ENCODE measurements at regions not wholly inside any gene's neighbourhood (a gene's known extent, or its start where the extent isn't known, plus 50 kb on each side); places are given as distances from the start of the nearest gene placed in this dataset.
"Not testable (repeated sequence)": the region's sequence is repeated elsewhere in the genome, so short reads cannot be mapped to it uniquely, and the experiment has no call there.

- DNase-seq (ENCODE audit: low read depth) = not testable (repeated sequence)
Observed at GRCh38 chr4:86527713-86528112, 66.4 kb upstream of the PTPN13 start.

- DNase-seq (ENCODE audit: low read depth) = no peak
Observed at GRCh38 chr4:86529436-86529835, 64.7 kb upstream of the PTPN13 start.

- no peak for DNase-seq (ENCODE audit: low read depth)
Observed at GRCh38 chr4:86530183-86530582, 63.9 kb upstream of the PTPN13 start.

GRCh38 chr4:86531440-86531839 lies 62.7 kb upstream of the PTPN13 start:
- no peak for DNase-seq (ENCODE audit: low read depth)

- DNase-seq (ENCODE audit: low read depth) = no peak
Observed at GRCh38 chr4:86532851-86533250, 61.3 kb upstream of the PTPN13 start.

GRCh38 chr4:86536151-86536550 lies 58.0 kb upstream of the PTPN13 start:
- no peak for DNase-seq (ENCODE audit: low read depth)

- DNase-seq (ENCODE audit: low read depth) = no peak
Observed at GRCh38 chr4:86542319-86543027, 51.6 kb upstream of the PTPN13 start.

- no peak for DNase-seq (ENCODE audit: low read depth)
Observed at GRCh38 chr4:86543080-86543479, 51.0 kb upstream of the PTPN13 start.

GRCh38 chr4:86543560-86544309 lies 50.4 kb upstream of the PTPN13 start:
- DNase-seq (ENCODE audit: low read depth) = peak; percentile 49

GRCh38 chr4:86544310-86544966 lies 49.7 kb upstream of the PTPN13 start:
- no peak for DNase-seq (ENCODE audit: low read depth)

Data from amniotic epithelial cell (primary cell).